Uterus (tissue), 3 donors: ENCODE measurements at regions not wholly inside any gene's neighbourhood (a gene's known extent, or its start where the extent isn't known, plus 50 kb on each side); places are given as distances from the start of the nearest gene placed in this dataset.
"Not testable (repeated sequence)": the region's sequence is repeated elsewhere in the genome, so short reads cannot be mapped to it uniquely, and the experiment has no call there.

Source experiments
- DNase-seq, 2 donors: peaks; one replicate each; pipeline ENCODE4 v3.0.0-alpha.2; 2019 to 2020
- H3K27ac ChIP-seq, 2 donors: fragments of 200-600 bp; sonication (generic); 1 replicate in 1 of 2; 2 replicates in 1 of 2; pipeline ENCODE4 v1.5.1; 2016 to 2018
- H3K27me3 ChIP-seq, 2 donors: fragments of 200-600 bp; sonication (generic); one replicate each; pipeline ENCODE4 v1.5.1; 2018 to 2019; ENCODE audit warnings: control low read depth in 1 of 2
- H3K36me3 ChIP-seq, 2 donors: fragments of 200-600 bp; sonication (generic); one replicate each; pipeline ENCODE4 v1.5.1; 2019; ENCODE audit warnings: control low read depth in 1 of 2
- H3K4me1 ChIP-seq, 2 donors: fragments of 200-600 bp; sonication (generic); one replicate each; pipeline ENCODE4 v1.5.1; 2018 to 2019; ENCODE audit warnings: control low read depth in 1 of 2
- H3K4me3 ChIP-seq, 2 donors: fragments of 200-600 bp; sonication (generic); 1 replicate in 1 of 2; 2 replicates in 1 of 2; pipeline ENCODE4 v1.5.1; 2018 to 2019; ENCODE audit warnings: mild to moderate bottlenecking in 1 of 2
- H3K9me3 ChIP-seq, 2 donors: fragments of 200-600 bp; sonication (generic); one replicate each; pipeline ENCODE4 v1.5.1; 2019; ENCODE audit warnings: control low read depth in 1 of 2
- CTCF ChIP-seq, 4 experiments: fragments of 200-600 bp in 2 of 4; fragments of 450-650 bp in 2 of 4; sonication (generic) in 2 of 4; IDR thresholded peaks; one replicate each; pipeline ENCODE4 v1.5.1; 2016 to 2019; ENCODE audit warnings: antibody characterized with exemption in 4 of 4, mild to moderate bottlenecking in 2 of 4, moderate library complexity in 1 of 4
- POLR2A ChIP-seq, 2 donors: fragments of 450-650 bp; IDR thresholded peaks; one replicate each; pipeline ENCODE4 v1.6.1; 2016; ENCODE audit warnings: antibody characterized with exemption in 2 of 2, mild to moderate bottlenecking in 1 of 2, moderate library complexity in 1 of 2
- intact Hi-C: fragments of 100-400 bp; cut with DNase I; formaldehyde crosslinking; loops from one replicate; pipeline ENCODE4 v1.15.1; 2023; ENCODE audit warnings: low total_unique reads
- donor health status: DM: yes; HTN: yes; CAD: no.

GRCh38 chr12:39675263-39675662, 55.7 kb upstream of the ABCD2 start:
- intact Hi-C loops = no loop called here
- Histone ChIP-seq H3K27ac (no peak overlapping the region), H3K27me3 (no peaks in the 10 kb centered on the region), H3K4me1 (no peaks in the 10 kb centered on the region), H3K4me3 (no peak overlapping the region), H3K9me3 (no peaks in the 10 kb centered on the region), H3K36me3 (no peaks in the 10 kb centered on the region)
- no peak for TF ChIP-seq POLR2A (IDR thresholded peaks at IDR 0.05)
- no peak for TF ChIP-seq CTCF (IDR thresholded peaks at IDR 0.05)
- no peak for DNase-seq

- Histone ChIP-seq H3K36me3 (no peaks in the 10 kb centered on the region), H3K4me1 (no peaks in the 10 kb centered on the region), H3K27me3 (no peaks in the 10 kb centered on the region), H3K27ac (no peak overlapping the region), H3K4me3 (no peak overlapping the region), H3K9me3 (peaks cover 0 to 2% of the 10 kb centered on the region in 2 donors)
- TF ChIP-seq POLR2A (IDR thresholded peaks at IDR 0.05) = no peak
- TF ChIP-seq CTCF (IDR thresholded peaks at IDR 0.05) = no peak
- intact Hi-C loops = no loop called here
- DNase-seq = no peak
These were observed 53.4 kb upstream of the ABCD2 start for GRCh38 chr12:39672976-39673375.

GRCh38 chr12:39671898-39672875, 52.6 kb upstream of the ABCD2 start:
- no peak for DNase-seq
- H3K27ac ChIP-seq = no peak overlapping the region
- H3K9me3 ChIP-seq = peaks cover 0 to 2% of the 10 kb centered on the region in 2 donors
- H3K27me3 ChIP-seq = no peaks in the 10 kb centered on the region
- H3K4me3 ChIP-seq = no peak overlapping the region
- TF ChIP-seq CTCF (IDR thresholded peaks at IDR 0.05) = no peak
- no peak for TF ChIP-seq POLR2A (IDR thresholded peaks at IDR 0.05)
- intact Hi-C loops = no loop called here
- no peaks in the 10 kb centered on the region for H3K36me3 ChIP-seq
- no peaks in the 10 kb centered on the region for H3K4me1 ChIP-seq

- H3K9me3 ChIP-seq = not testable (repeated sequence)
These were observed 49.9 kb upstream of the ABCD2 start for GRCh38 chr12:39669539-39669938.

More at GRCh38 chr12:39669539-39669938, 49.9 kb upstream of the ABCD2 start:
- intact Hi-C loops, H3K27ac ChIP-seq, DNase-seq, H3K36me3 ChIP-seq, H3K27me3 ChIP-seq, H3K4me3 ChIP-seq, H3K4me1 ChIP-seq: not testable (repeated sequence)
